Gastroesophageal sphincter (tissue), 3 donors: ENCODE measurements at regions not wholly inside any gene's neighbourhood (a gene's known extent, or its start where the extent isn't known, plus 50 kb on each side); places are given as distances from the start of the nearest gene placed in this dataset.

Experiments used
- CTCF ChIP-seq, 4 experiments: fragments of 200-600 bp in 2 of 4; fragments of 450-650 bp in 2 of 4; sonication (generic) in 1 of 4; IDR thresholded peaks; one replicate each; pipeline ENCODE4 v1.5.1; 2017 to 2019; ENCODE audit warnings: antibody characterized with exemption in 4 of 4, mild to moderate bottlenecking in 2 of 4, moderate library complexity in 2 of 4
- POLR2A ChIP-seq, 2 donors: fragments of 450-650 bp; IDR thresholded peaks; one replicate each; pipeline ENCODE4 v1.6.1; 2017; ENCODE audit warnings: antibody characterized with exemption in 2 of 2, mild to moderate bottlenecking in 2 of 2, moderate library complexity in 1 of 2

GRCh38 chr5:145682197-145682899, 152.8 kb downstream of the PRELID2 start:
- TF ChIP-seq POLR2A (IDR thresholded peaks at IDR 0.05) (no peak), CTCF (IDR thresholded peaks at IDR 0.05) (no peak)
